Keratinocyte (primary cell): ENCODE measurements at regions not wholly inside any gene's neighbourhood (a gene's known extent, or its start where the extent isn't known, plus 50 kb on each side); places are given as distances from the start of the nearest gene placed in this dataset.

Experiments used
- CTCF ChIP-seq, 3 experiments: IDR thresholded peaks in 1 of 3; conservative IDR thresholded peaks in 1 of 3; optimal IDR thresholded peaks in 1 of 3; 2 replicates in 2 of 3; 3 replicates in 1 of 3; pipeline versions ENCODE3 to v1.5.1; 2011; ENCODE audit warnings: low read length in 3 of 3, mild to moderate bottlenecking in 3 of 3, moderate library complexity in 2 of 3, control low read depth in 1 of 3, inconsistent platforms in 1 of 3; ENCODE audit not compliant: insufficient read depth in 2 of 3; ENCODE audit errors: extremely low read depth in 1 of 3
- EZH2 ChIP-seq: IDR thresholded peaks from one replicate; pipeline ENCODE4 v1.6.1; 2012; ENCODE audit warnings: inconsistent platforms, mild to moderate bottlenecking, low read length, moderate library complexity

- no peak for TF ChIP-seq CTCF (optimal IDR thresholded peaks at IDR 0.05 in 1 of 3, IDR thresholded peaks at IDR 0.05 in 1 of 3, conservative IDR thresholded peaks at IDR 0.05 in 1 of 3; ENCODE audit: extremely low read depth in 1 of 3, insufficient read depth in 2 of 3, low read length in 3 of 3)
- TF ChIP-seq EZH2 = no peak
These were observed 413.2 kb downstream of the CETN3 start for GRCh38 chr5:89996335-89996734.
